Kidney (tissue), 13 donors: ENCODE measurements at regions not wholly inside any gene's neighbourhood (a gene's known extent, or its start where the extent isn't known, plus 50 kb on each side); places are given as distances from the start of the nearest gene placed in this dataset.
"Not testable (repeated sequence)": the region's sequence is repeated elsewhere in the genome, so short reads cannot be mapped to it uniquely, and the experiment has no call there.

ENCODE experiments used
- DNase-seq, 5 donors: peaks; one replicate each; pipeline ENCODE4 v3.0.0-alpha.2; 2013 to 2020
- FAIRE-seq: peaks from 2 replicates; lab custom pipeline; 2012; peaks lifted over from hg19 to GRCh38; lab: Jason Lieb, UNC
- H3K27ac ChIP-seq, 2 donors: one replicate each; pipeline ENCODE4 v1.7.0; 2013; ENCODE audit warnings: low read depth in 2 of 2, low read length in 2 of 2, inconsistent platforms in 1 of 2
- H3K27me3 ChIP-seq: one replicate; pipeline ENCODE4 v1.7.1; 2013; ENCODE audit warnings: low read length, inconsistent platforms; ENCODE audit not compliant: control insufficient read depth, insufficient read depth
- H3K36me3 ChIP-seq, 3 donors: one replicate each; pipeline versions ENCODE4 v1.7.0 to v1.7.1; 2013; ENCODE audit warnings: low read length in 3 of 3, control low read depth in 1 of 3, inconsistent platforms in 1 of 3; ENCODE audit not compliant: insufficient read depth in 3 of 3, control insufficient read depth in 2 of 3
- H3K4me1 ChIP-seq, 3 donors: one replicate each; pipeline versions ENCODE4 v1.7.0 to v1.7.1; 2013; ENCODE audit warnings: low read length in 3 of 3, inconsistent platforms in 1 of 3, low read depth in 1 of 3; ENCODE audit not compliant: control insufficient read depth in 2 of 3, insufficient read depth in 2 of 3
- H3K4me3 ChIP-seq, 3 donors: one replicate each; pipeline versions ENCODE4 v1.7.0 to v1.8.1; 2013; ENCODE audit warnings: low read length in 3 of 3, control low read depth in 1 of 3, inconsistent platforms in 1 of 3
- H3K9ac ChIP-seq, 3 donors: one replicate each; pipeline versions ENCODE4 v1.7.0 to v1.7.1; 2013; ENCODE audit warnings: low read length in 3 of 3, control low read depth in 1 of 3, inconsistent platforms in 1 of 3
- H3K9me3 ChIP-seq, 3 donors: one replicate each; pipeline versions ENCODE4 v1.7.0 to v1.7.1; 2013; ENCODE audit warnings: low read length in 3 of 3, control low read depth in 1 of 3, inconsistent platforms in 1 of 3; ENCODE audit not compliant: control insufficient read depth in 2 of 3, insufficient read depth in 1 of 3
- intact Hi-C: fragments of 100-400 bp; cut with DNase I; formaldehyde crosslinking; loops from one replicate; pipeline ENCODE4 v1.11.1; 2022
- TF ChIP-seq, protein P1 (sequence below): IDR thresholded peaks from 3 replicates; pipeline ENCODE4 v1.5.1; 2012; ENCODE audit warnings: mild to moderate bottlenecking, moderate library complexity, borderline replicate concordance; ENCODE audit not compliant: insufficient read depth; ENCODE audit errors: extremely low read depth
- donor health status: control.
- donor health status: control.
- donor health status: control.
- donor health status: control.
- donor health status: control.
- donor health status: DM: yes; HTN: yes; CAD: no.
- donor health status: Normal renal cell carcinoma (clear cell type).

GRCh38 chr5:79886925-79887655 is 104.0 kb downstream of the MTX3 start:
- FAIRE-seq = no peak
- TF ChIP-seq, protein P1, sequence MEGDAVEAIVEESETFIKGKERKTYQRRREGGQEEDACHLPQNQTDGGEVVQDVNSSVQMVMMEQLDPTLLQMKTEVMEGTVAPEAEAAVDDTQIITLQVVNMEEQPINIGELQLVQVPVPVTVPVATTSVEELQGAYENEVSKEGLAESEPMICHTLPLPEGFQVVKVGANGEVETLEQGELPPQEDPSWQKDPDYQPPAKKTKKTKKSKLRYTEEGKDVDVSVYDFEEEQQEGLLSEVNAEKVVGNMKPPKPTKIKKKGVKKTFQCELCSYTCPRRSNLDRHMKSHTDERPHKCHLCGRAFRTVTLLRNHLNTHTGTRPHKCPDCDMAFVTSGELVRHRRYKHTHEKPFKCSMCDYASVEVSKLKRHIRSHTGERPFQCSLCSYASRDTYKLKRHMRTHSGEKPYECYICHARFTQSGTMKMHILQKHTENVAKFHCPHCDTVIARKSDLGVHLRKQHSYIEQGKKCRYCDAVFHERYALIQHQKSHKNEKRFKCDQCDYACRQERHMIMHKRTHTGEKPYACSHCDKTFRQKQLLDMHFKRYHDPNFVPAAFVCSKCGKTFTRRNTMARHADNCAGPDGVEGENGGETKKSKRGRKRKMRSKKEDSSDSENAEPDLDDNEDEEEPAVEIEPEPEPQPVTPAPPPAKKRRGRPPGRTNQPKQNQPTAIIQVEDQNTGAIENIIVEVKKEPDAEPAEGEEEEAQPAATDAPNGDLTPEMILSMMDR = no peak
- H3K27me3 ChIP-seq = no peaks in the 10 kb centered on the region
- H3K27ac ChIP-seq = no peak overlapping the region
- DNase-seq = no peak
- no peaks in the 10 kb centered on the region for H3K36me3 ChIP-seq
- intact Hi-C loops = no loop called here
- H3K4me3 ChIP-seq = no peak overlapping the region
- H3K4me1 ChIP-seq = no peaks in the 10 kb centered on the region
- no peak overlapping the region for H3K9ac ChIP-seq
- H3K9me3 ChIP-seq = no peaks in the 10 kb centered on the region

- no peaks in the 10 kb centered on the region for H3K27me3 ChIP-seq
- no peak overlapping the region for H3K4me3 ChIP-seq
- no peaks in the 10 kb centered on the region for H3K9me3 ChIP-seq
- DNase-seq (no peak), FAIRE-seq (no peak)
- intact Hi-C loops = no loop called here
- H3K27ac ChIP-seq = no peak overlapping the region
- H3K36me3 ChIP-seq = no peaks in the 10 kb centered on the region
- TF ChIP-seq, protein P1 = no peak
- no peaks in the 10 kb centered on the region for H3K4me1 ChIP-seq
- H3K9ac ChIP-seq = no peak overlapping the region
These were observed 104.6 kb downstream of the MTX3 start for GRCh38 chr5:79886456-79886855.

DNA sequence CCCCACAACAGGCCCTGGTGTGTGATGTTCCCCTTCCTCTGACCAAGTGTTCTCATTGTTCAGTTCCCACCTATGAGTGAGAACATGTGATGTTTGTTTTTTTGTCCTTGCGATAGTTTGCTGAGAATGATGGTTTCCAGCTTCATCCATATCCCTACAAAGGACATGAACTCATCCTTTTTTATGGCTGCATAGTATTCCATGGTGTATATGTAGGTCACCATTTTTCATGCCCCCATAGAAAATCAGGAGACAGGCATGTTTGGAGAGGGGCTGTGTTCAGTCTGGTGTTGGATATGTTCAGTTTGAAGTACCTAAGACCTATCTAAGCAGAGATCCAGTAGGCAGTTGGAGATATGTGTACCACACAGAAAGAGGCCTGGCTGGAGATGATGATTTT is 111.2 kb downstream of the MTX3 start:
- H3K9me3 ChIP-seq, H3K27me3 ChIP-seq, H3K4me1 ChIP-seq, H3K36me3 ChIP-seq, H3K4me3 ChIP-seq, DNase-seq, H3K9ac ChIP-seq, FAIRE-seq, intact Hi-C loops, H3K27ac ChIP-seq: not testable (repeated sequence)

DNA sequence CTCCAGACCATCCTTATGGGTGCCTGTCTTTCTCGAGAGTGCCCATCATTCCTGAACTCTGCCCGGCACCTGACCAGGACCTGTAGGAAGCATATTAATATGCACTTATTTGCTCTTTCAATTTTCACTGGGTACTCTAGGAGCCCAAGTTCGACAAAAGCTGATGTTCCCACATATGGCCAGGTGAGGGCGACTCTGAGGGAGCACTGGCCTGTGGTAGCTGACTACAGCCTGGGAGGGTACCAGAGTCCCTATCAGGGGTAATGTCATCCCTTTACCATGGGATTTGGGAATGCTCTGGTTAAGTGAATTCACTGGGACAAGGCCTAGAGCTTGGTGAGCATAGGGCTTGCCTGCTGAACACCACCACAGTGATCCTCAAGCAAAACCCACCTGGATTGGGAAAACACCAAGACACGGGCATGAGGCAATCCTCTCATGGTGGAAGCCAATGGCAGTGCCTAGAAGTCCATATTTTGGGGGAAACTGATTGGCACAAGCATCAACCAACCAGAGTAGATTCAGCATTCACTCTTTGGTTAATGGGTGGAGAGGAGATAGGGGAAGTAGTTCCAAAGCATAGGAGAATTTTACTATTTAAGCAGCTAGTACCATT is 112.2 kb downstream of the MTX3 start:
- DNase-seq = no peak
- Histone ChIP-seq H3K27ac (no peak overlapping the region), H3K36me3 (no peaks in the 10 kb centered on the region), H3K9ac (no peak overlapping the region), H3K27me3 (no peaks in the 10 kb centered on the region), H3K4me3 (no peak overlapping the region), H3K9me3 (no peaks in the 10 kb centered on the region), H3K4me1 (no peaks in the 10 kb centered on the region)
- FAIRE-seq = no peak
- TF ChIP-seq, protein P1 = no peak
- intact Hi-C loops = no loop called here
